WTC11 (cell line): ENCODE measurements at regions not wholly inside any gene's neighbourhood (a gene's known extent, or its start where the extent isn't known, plus 50 kb on each side); places are given as distances from the start of the nearest gene placed in this dataset.

Experiments
- ATAC-seq: fragments of 200-7000 bp; cut with Tn5 transposase; 2 replicates; pipeline ENCODE4 v1.10.0; 2021; ENCODE audit warnings: mild to moderate bottlenecking, moderate library complexity
- CTCF ChIA-PET: fragments of 300-600 bp; sonication (Branson Sonifier 250); formaldehyde crosslinking; loops from one replicate; lab custom pipeline; 2021; ENCODE audit warnings: antibody characterized with exemption; lab: Charles Lee
- POLR2A ChIA-PET: fragments of 350-600 bp; sonication (Branson Sonifier 250); formaldehyde crosslinking; loops from one replicate; lab custom pipeline; 2021; ENCODE audit warnings: antibody characterized with exemption; lab: Charles Lee
- DNase-seq: peaks from one replicate; pipeline ENCODE4 v3.0.0; 2021; ENCODE audit warnings: low spot score
- H3K27ac Mint-ChIP-seq: 2 replicates; pipeline ENCODE4 v1.8.0; 2021; ENCODE audit warnings: mixed read lengths
- H3K27me3 Mint-ChIP-seq: 2 replicates; pipeline ENCODE4 v1.8.0; 2021; ENCODE audit warnings: low read depth, mild to moderate bottlenecking, moderate library complexity, mixed read lengths
- H3K36me3 Mint-ChIP-seq: 2 replicates; pipeline ENCODE4 v1.8.0; 2021; ENCODE audit warnings: mixed read lengths
- H3K4me1 Mint-ChIP-seq: 2 replicates; pipeline ENCODE4 v1.8.0; 2022; ENCODE audit warnings: mixed read lengths
- H3K4me3 Mint-ChIP-seq: 2 replicates; pipeline ENCODE4 v1.8.0; 2021; ENCODE audit warnings: mild to moderate bottlenecking, moderate library complexity, mixed read lengths
- H3K9me3 Mint-ChIP-seq: 2 replicates; pipeline ENCODE4 v1.8.0; 2021; ENCODE audit warnings: mixed read lengths
- ATF6 ChIP-seq: sonication (generic); formaldehyde crosslinking; IDR thresholded peaks from 2 replicates; pipeline ENCODE4 v1.8.1; 2023; ENCODE audit warnings: mild to moderate bottlenecking, missing genetic modification reagents
- CREB1 ChIP-seq: sonication (generic); formaldehyde crosslinking; IDR thresholded peaks from 2 replicates; pipeline ENCODE4 v1.8.0; 2023; ENCODE audit warnings: mild to moderate bottlenecking, missing genetic modification reagents
- CREM ChIP-seq: sonication (generic); formaldehyde crosslinking; IDR thresholded peaks from 2 replicates; pipeline ENCODE4 v1.8.1; 2022; ENCODE audit warnings: mild to moderate bottlenecking, missing genetic modification reagents, moderate library complexity
- ESRRA ChIP-seq: sonication (generic); formaldehyde crosslinking; IDR thresholded peaks from 2 replicates; pipeline ENCODE4 v1.8.1; 2022; ENCODE audit warnings: mild to moderate bottlenecking, missing genetic modification reagents, borderline replicate concordance
- GABPB1 ChIP-seq: sonication (generic); formaldehyde crosslinking; IDR thresholded peaks from 2 replicates; pipeline ENCODE4 v1.8.1; 2023; ENCODE audit warnings: mild to moderate bottlenecking, missing genetic modification reagents
- MLX ChIP-seq: sonication (generic); formaldehyde crosslinking; IDR thresholded peaks from 2 replicates; pipeline ENCODE4 v1.8.1; 2023; ENCODE audit warnings: mild to moderate bottlenecking, missing genetic modification reagents, moderate library complexity
- NFYB ChIP-seq: sonication (generic); formaldehyde crosslinking; conservative IDR thresholded peaks from 2 replicates; pipeline ENCODE4 v1.8.0; 2022; ENCODE audit warnings: low read depth, missing genetic modification reagents
- RELA ChIP-seq: sonication (generic); formaldehyde crosslinking; IDR thresholded peaks from 2 replicates; pipeline ENCODE4 v1.8.1; 2022; ENCODE audit warnings: missing genetic modification reagents, mild to moderate bottlenecking, borderline replicate concordance
- SMAD3 ChIP-seq: sonication (generic); formaldehyde crosslinking; IDR thresholded peaks from 2 replicates; pipeline ENCODE4 v1.8.0; 2022; ENCODE audit warnings: missing genetic modification reagents, mild to moderate bottlenecking, borderline replicate concordance
- SP1 ChIP-seq: sonication (generic); formaldehyde crosslinking; conservative IDR thresholded peaks from 2 replicates; pipeline ENCODE4 v1.8.1; 2022; ENCODE audit warnings: missing genetic modification reagents
- ZNF263 ChIP-seq: sonication (generic); formaldehyde crosslinking; IDR thresholded peaks from 2 replicates; pipeline ENCODE4 v1.8.1; 2022; ENCODE audit warnings: low read depth, mild to moderate bottlenecking, moderate library complexity, missing genetic modification reagents
- ZNF396 ChIP-seq: fragments of 250-450 bp; sonication (Bioruptor Pico); IDR thresholded peaks from 2 replicates; pipeline ENCODE4 v1.8.0; 2021; ENCODE audit warnings: mild to moderate bottlenecking, moderate library complexity, borderline replicate concordance
- ZNF416 ChIP-seq: fragments of 250-450 bp; sonication (Bioruptor Pico); IDR thresholded peaks from 2 replicates; pipeline ENCODE4 v1.9.0; 2021; ENCODE audit warnings: mild to moderate bottlenecking, inconsistent platforms
- ZNF512 ChIP-seq: sonication (generic); formaldehyde crosslinking; IDR thresholded peaks from 2 replicates; pipeline ENCODE4 v1.8.1; 2022; ENCODE audit warnings: missing genetic modification reagents, borderline replicate concordance
- ZNF671 ChIP-seq: fragments of 250-450 bp; sonication (Bioruptor Pico); IDR thresholded peaks from 2 replicates; pipeline ENCODE4 v1.8.0; 2021; ENCODE audit warnings: mild to moderate bottlenecking
- TF ChIP-seq, protein P1 (sequence below): sonication (generic); formaldehyde crosslinking; IDR thresholded peaks from 2 replicates; pipeline ENCODE4 v1.8.1; 2022; ENCODE audit warnings: mild to moderate bottlenecking, missing genetic modification reagents, moderate library complexity, borderline replicate concordance
- TF ChIP-seq, protein P2 (sequence below): sonication (generic); formaldehyde crosslinking; IDR thresholded peaks from 2 replicates; pipeline ENCODE4 v1.8.0; 2023; ENCODE audit warnings: missing genetic modification reagents
- TF ChIP-seq, protein P3 (sequence below): fragments of 250-450 bp; sonication (Bioruptor Pico); IDR thresholded peaks from 2 replicates; pipeline ENCODE4 v1.9.0; 2021; ENCODE audit warnings: mild to moderate bottlenecking
- TF ChIP-seq, protein P4 (sequence below): sonication (generic); formaldehyde crosslinking; IDR thresholded peaks from 2 replicates; pipeline ENCODE4 v1.8.1; 2022; ENCODE audit warnings: low read depth, missing genetic modification reagents, borderline replicate concordance
- TF ChIP-seq, protein P5 (sequence below): sonication (generic); formaldehyde crosslinking; IDR thresholded peaks from 2 replicates; pipeline ENCODE4 v1.8.0; 2022; ENCODE audit warnings: mild to moderate bottlenecking, missing genetic modification reagents
- TF ChIP-seq, protein P6 (sequence below): sonication (generic); formaldehyde crosslinking; IDR thresholded peaks from 2 replicates; pipeline ENCODE4 v1.8.0; 2022; ENCODE audit warnings: mild to moderate bottlenecking, missing genetic modification reagents

DNA sequence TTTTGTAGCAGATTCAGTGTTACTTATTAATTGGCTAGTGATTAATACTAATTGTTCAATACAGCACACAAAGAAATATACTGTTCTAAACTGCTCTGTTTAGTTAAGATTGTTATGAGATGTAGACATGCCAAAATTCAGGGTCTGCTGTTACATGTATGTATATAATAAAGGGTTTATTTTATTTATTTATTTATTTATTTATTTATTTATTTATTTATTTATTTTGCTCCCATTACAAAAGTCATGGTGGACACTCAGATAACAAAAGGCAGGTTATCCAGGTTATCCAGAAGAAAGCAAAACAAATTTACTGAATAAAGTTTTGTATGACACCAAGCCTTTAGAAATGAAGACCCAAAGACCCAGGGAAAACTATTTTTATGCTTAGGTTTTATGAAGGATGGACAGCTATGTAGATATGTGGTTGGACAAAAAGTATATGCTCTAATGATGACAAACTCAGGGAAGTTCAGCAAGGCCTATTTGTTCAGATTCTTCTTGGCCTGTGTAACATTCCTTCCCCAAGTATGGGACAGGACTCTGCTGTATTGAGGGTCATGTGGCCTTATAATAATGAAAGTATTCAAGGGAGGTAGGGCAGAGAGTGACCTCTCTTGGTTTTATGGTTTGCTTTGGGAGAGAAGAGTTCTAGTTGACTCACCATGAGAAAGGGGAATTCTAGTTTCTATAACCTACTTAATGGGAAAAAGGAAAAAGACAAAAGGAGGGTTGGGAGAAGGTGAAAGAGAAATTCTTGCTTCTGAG lies 1056.8 kb downstream of the ROBO2 start:
- no peak overlapping the region for H3K27ac Mint-ChIP-seq
- DNase-seq (no peak), ATAC-seq (no peak)
- ChIA-PET CTCF (no interaction called here), POLR2A (no interaction called here)
- no peaks in the 10 kb centered on the region for H3K27me3 Mint-ChIP-seq
- H3K36me3 Mint-ChIP-seq, result peaks cover 12% of the 10 kb centered on the region; the same call in 1 of the 2 replicates
- H3K9me3 Mint-ChIP-seq, result peaks cover 30% of the 10 kb centered on the region
- TF ChIP-seq, protein P1, sequence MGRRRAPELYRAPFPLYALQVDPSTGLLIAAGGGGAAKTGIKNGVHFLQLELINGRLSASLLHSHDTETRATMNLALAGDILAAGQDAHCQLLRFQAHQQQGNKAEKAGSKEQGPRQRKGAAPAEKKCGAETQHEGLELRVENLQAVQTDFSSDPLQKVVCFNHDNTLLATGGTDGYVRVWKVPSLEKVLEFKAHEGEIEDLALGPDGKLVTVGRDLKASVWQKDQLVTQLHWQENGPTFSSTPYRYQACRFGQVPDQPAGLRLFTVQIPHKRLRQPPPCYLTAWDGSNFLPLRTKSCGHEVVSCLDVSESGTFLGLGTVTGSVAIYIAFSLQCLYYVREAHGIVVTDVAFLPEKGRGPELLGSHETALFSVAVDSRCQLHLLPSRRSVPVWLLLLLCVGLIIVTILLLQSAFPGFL (CRISPR knock-in tag), result no peak
- TF ChIP-seq, protein P2, sequence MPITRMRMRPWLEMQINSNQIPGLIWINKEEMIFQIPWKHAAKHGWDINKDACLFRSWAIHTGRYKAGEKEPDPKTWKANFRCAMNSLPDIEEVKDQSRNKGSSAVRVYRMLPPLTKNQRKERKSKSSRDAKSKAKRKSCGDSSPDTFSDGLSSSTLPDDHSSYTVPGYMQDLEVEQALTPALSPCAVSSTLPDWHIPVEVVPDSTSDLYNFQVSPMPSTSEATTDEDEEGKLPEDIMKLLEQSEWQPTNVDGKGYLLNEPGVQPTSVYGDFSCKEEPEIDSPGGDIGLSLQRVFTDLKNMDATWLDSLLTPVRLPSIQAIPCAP, result no peak
- TF ChIP-seq SP1 (CRISPR knock-in tag) (no peak), ZNF263 (CRISPR knock-in tag) (no peak), ZNF416 (CRISPR knock-in tag) (no peak), ATF6 (CRISPR knock-in tag) (no peak), CREB1 (CRISPR knock-in tag) (no peak), GABPB1 (CRISPR knock-in tag) (no peak), RELA (CRISPR knock-in tag) (no peak), ZNF512 (CRISPR knock-in tag) (no peak), ZNF671 (CRISPR knock-in tag) (no peak), SMAD3 (CRISPR knock-in tag) (no peak), ESRRA (no peak), MLX (CRISPR knock-in tag) (no peak)
- TF ChIP-seq, protein P3, sequence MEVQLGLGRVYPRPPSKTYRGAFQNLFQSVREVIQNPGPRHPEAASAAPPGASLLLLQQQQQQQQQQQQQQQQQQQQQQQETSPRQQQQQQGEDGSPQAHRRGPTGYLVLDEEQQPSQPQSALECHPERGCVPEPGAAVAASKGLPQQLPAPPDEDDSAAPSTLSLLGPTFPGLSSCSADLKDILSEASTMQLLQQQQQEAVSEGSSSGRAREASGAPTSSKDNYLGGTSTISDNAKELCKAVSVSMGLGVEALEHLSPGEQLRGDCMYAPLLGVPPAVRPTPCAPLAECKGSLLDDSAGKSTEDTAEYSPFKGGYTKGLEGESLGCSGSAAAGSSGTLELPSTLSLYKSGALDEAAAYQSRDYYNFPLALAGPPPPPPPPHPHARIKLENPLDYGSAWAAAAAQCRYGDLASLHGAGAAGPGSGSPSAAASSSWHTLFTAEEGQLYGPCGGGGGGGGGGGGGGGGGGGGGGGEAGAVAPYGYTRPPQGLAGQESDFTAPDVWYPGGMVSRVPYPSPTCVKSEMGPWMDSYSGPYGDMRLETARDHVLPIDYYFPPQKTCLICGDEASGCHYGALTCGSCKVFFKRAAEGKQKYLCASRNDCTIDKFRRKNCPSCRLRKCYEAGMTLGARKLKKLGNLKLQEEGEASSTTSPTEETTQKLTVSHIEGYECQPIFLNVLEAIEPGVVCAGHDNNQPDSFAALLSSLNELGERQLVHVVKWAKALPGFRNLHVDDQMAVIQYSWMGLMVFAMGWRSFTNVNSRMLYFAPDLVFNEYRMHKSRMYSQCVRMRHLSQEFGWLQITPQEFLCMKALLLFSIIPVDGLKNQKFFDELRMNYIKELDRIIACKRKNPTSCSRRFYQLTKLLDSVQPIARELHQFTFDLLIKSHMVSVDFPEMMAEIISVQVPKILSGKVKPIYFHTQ, result no peak
- H3K4me1 Mint-ChIP-seq, result no peaks in the 10 kb centered on the region
- H3K4me3 Mint-ChIP-seq, result no peak overlapping the region

- H3K4me1 Mint-ChIP-seq, result no peaks in the 10 kb centered on the region
- no peak overlapping the region for H3K27ac Mint-ChIP-seq
- no peaks in the 10 kb centered on the region for H3K27me3 Mint-ChIP-seq
- POLR2A ChIA-PET, result no interaction called here
- peaks cover 17% of the 10 kb centered on the region for H3K9me3 Mint-ChIP-seq
- CTCF ChIA-PET, result no interaction called here
- H3K36me3 Mint-ChIP-seq, result peaks cover 12% of the 10 kb centered on the region; the same call in 1 of the 2 replicates
- H3K4me3 Mint-ChIP-seq, result no peak overlapping the region
- ATAC-seq, result no peak
- no peak for DNase-seq
- TF ChIP-seq CREM (CRISPR knock-in tag) (no peak), ESRRA (no peak), ZNF396 (CRISPR knock-in tag) (no peak), NFYB (CRISPR knock-in tag) (no peak)
- TF ChIP-seq, protein P4, sequence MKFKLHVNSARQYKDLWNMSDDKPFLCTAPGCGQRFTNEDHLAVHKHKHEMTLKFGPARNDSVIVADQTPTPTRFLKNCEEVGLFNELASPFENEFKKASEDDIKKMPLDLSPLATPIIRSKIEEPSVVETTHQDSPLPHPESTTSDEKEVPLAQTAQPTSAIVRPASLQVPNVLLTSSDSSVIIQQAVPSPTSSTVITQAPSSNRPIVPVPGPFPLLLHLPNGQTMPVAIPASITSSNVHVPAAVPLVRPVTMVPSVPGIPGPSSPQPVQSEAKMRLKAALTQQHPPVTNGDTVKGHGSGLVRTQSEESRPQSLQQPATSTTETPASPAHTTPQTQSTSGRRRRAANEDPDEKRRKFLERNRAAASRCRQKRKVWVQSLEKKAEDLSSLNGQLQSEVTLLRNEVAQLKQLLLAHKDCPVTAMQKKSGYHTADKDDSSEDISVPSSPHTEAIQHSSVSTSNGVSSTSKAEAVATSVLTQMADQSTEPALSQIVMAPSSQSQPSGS (CRISPR knock-in tag), result no peak
- TF ChIP-seq, protein P5, sequence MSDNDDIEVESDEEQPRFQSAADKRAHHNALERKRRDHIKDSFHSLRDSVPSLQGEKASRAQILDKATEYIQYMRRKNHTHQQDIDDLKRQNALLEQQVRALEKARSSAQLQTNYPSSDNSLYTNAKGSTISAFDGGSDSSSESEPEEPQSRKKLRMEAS (CRISPR knock-in tag), result no peak
- TF ChIP-seq, protein P6, sequence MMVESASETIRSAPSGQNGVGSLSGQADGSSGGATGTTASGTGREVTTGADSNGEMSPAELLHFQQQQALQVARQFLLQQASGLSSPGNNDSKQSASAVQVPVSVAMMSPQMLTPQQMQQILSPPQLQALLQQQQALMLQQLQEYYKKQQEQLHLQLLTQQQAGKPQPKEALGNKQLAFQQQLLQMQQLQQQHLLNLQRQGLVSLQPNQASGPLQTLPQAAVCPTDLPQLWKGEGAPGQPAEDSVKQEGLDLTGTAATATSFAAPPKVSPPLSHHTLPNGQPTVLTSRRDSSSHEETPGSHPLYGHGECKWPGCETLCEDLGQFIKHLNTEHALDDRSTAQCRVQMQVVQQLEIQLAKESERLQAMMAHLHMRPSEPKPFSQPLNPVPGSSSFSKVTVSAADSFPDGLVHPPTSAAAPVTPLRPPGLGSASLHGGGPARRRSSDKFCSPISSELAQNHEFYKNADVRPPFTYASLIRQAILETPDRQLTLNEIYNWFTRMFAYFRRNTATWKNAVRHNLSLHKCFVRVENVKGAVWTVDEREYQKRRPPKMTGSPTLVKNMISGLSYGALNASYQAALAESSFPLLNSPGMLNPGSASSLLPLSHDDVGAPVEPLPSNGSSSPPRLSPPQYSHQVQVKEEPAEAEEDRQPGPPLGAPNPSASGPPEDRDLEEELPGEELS, result no peak
Measured at GRCh38 chr3:78098367-78098766, 1058.5 kb downstream of the ROBO2 start.
